Mammary epithelial cell (primary cell): ENCODE measurements at regions not wholly inside any gene's neighbourhood (a gene's known extent, or its start where the extent isn't known, plus 50 kb on each side); places are given as distances from the start of the nearest gene placed in this dataset.

Experiments
- EZH2 ChIP-seq: IDR thresholded peaks from 2 replicates; pipeline ENCODE4 v1.6.1; 2012; ENCODE audit warnings: low read length, inconsistent platforms, borderline replicate concordance
- TF ChIP-seq, protein P1 (sequence below), 2 donors: IDR thresholded peaks in 1 of 2; conservative IDR thresholded peaks in 1 of 2; 2 replicates each; pipeline ENCODE4 v1.5.1; 2011 to 2012; ENCODE audit warnings: inconsistent platforms in 2 of 2, low read length in 2 of 2, mild to moderate bottlenecking in 2 of 2, control low read depth in 1 of 2, low read depth in 1 of 2; ENCODE audit not compliant: insufficient read depth in 1 of 2; ENCODE audit errors: extremely low read depth in 1 of 2

DNA sequence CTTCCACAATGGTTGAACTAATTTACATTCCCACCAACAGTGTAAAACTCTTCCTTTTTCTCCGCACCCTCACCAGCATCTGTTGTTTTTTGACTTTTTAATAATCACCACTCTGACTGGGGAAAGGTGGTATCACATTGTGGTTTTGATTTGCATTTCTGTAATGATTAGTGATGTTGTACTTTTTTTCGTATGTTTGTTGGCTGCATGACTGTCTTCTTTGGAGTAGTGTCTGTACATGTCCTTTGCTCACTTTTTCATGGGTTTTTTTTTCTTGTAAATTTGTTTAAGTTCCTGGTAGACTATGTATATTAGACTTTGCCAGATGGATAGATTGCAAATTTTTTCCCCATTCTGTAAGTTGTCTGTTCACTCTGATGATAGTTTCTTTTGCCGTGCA, 574.8 kb downstream of the KCNJ3 start:
- TF ChIP-seq, protein P1, sequence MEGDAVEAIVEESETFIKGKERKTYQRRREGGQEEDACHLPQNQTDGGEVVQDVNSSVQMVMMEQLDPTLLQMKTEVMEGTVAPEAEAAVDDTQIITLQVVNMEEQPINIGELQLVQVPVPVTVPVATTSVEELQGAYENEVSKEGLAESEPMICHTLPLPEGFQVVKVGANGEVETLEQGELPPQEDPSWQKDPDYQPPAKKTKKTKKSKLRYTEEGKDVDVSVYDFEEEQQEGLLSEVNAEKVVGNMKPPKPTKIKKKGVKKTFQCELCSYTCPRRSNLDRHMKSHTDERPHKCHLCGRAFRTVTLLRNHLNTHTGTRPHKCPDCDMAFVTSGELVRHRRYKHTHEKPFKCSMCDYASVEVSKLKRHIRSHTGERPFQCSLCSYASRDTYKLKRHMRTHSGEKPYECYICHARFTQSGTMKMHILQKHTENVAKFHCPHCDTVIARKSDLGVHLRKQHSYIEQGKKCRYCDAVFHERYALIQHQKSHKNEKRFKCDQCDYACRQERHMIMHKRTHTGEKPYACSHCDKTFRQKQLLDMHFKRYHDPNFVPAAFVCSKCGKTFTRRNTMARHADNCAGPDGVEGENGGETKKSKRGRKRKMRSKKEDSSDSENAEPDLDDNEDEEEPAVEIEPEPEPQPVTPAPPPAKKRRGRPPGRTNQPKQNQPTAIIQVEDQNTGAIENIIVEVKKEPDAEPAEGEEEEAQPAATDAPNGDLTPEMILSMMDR (conservative IDR thresholded peaks at IDR 0.05 in 1 of 2, IDR thresholded peaks at IDR 0.05 in 1 of 2; ENCODE audit: extremely low read depth in 1 of 2, insufficient read depth in 1 of 2, low read depth in 1 of 2, low read length in 2 of 2): no peak
- TF ChIP-seq EZH2: no peak
